ENCODE measurements at regions not wholly inside any gene's neighbourhood (a gene's known extent, or its start where the extent isn't known, plus 50 kb on each side); places are given as distances from the start of the nearest gene placed in this dataset.

DNA sequence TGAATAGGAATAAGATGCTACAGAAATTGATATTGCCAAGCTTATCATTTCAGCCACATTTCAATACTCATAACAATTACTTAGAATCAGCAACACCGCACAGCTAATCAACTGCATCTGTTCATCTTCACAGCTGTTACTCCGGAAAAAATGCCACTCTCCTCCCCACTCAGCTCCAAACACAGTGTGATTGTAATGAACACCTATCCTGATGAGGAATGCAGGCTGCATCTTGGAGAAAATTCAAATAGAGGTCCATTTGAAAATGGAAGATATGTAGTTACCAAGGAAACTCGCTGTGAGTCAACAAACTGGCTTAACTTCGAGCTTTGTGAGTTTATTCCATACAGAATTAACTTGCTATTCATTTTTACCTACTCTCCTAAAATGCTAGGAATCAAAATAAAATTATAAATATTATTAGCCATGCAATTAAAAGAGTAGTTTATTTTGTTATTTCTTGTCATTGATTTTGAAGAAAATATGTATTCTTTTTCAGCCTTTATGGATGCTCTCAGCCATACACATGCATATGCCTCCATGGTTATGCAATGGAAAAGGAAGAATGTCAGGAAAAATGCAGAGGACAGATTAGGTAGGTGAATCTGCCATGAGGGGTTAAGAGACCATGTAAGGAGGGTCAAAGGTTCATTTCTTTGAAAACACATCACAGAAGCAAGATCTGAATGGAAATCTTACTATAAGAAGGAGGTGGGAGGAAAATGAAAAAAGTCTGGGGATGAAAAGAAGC, 267.2 kb downstream of the POM121L12 start:
- TF ChIP-seq, protein P1, sequence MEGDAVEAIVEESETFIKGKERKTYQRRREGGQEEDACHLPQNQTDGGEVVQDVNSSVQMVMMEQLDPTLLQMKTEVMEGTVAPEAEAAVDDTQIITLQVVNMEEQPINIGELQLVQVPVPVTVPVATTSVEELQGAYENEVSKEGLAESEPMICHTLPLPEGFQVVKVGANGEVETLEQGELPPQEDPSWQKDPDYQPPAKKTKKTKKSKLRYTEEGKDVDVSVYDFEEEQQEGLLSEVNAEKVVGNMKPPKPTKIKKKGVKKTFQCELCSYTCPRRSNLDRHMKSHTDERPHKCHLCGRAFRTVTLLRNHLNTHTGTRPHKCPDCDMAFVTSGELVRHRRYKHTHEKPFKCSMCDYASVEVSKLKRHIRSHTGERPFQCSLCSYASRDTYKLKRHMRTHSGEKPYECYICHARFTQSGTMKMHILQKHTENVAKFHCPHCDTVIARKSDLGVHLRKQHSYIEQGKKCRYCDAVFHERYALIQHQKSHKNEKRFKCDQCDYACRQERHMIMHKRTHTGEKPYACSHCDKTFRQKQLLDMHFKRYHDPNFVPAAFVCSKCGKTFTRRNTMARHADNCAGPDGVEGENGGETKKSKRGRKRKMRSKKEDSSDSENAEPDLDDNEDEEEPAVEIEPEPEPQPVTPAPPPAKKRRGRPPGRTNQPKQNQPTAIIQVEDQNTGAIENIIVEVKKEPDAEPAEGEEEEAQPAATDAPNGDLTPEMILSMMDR (IDR thresholded peaks at IDR 0.05; ENCODE audit: unreplicated experiment), result no peak
- Mint-ChIP-seq H3K4me1 (ENCODE audit: unreplicated experiment) (no peaks in the 10 kb centered on the region), H3K27ac (ENCODE audit: unreplicated experiment) (no peak overlapping the region), H3K36me3 (ENCODE audit: low read depth, unreplicated experiment) (no peaks in the 10 kb centered on the region), H3K4me3 (ENCODE audit: unreplicated experiment) (no peak overlapping the region), H3K27me3 (ENCODE audit: unreplicated experiment) (peaks cover 4% of the 10 kb centered on the region), H3K9me3 (ENCODE audit: unreplicated experiment) (no peaks in the 10 kb centered on the region)
- no peak for DNase-seq (ENCODE audit: low spot score)

DNA sequence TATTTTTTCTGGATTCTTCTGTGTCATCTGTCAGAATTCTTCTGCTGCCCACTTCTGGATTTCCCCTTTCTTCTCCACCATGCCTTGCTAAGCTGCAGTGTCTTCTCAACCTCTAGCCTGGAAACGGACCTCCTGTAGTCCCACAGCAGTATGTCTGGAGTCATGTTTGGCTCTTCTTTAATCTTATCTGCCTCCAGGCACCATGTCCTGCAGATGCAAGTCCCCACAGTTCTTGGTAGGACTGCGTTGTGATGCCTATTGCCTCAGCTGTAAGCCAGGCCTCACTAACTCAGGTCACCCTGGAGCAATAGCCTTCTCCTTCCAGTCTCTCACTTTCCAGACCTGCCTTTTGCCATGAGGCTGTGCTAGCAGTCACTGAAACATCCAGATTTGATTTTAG, 268.3 kb downstream of the POM121L12 start:
- TF ChIP-seq, protein P1 (IDR thresholded peaks at IDR 0.05; ENCODE audit: unreplicated experiment), result no peak
- Mint-ChIP-seq H3K27me3 (ENCODE audit: unreplicated experiment) (peaks cover 4% of the 10 kb centered on the region), H3K9me3 (ENCODE audit: unreplicated experiment) (no peaks in the 10 kb centered on the region), H3K4me1 (ENCODE audit: unreplicated experiment) (no peaks in the 10 kb centered on the region), H3K27ac (ENCODE audit: unreplicated experiment) (no peak overlapping the region), H3K4me3 (ENCODE audit: unreplicated experiment) (no peak overlapping the region), H3K36me3 (ENCODE audit: low read depth, unreplicated experiment) (no peaks in the 10 kb centered on the region)
- no peak for DNase-seq (ENCODE audit: low spot score)

GRCh38 chr7:53306846-53307245, 271.4 kb downstream of the POM121L12 start:
- Mint-ChIP-seq H3K27me3 (ENCODE audit: unreplicated experiment) (peaks cover 1% of the 10 kb centered on the region), H3K27ac (ENCODE audit: unreplicated experiment) (no peak overlapping the region), H3K4me1 (ENCODE audit: unreplicated experiment) (no peaks in the 10 kb centered on the region), H3K9me3 (ENCODE audit: unreplicated experiment) (no peaks in the 10 kb centered on the region), H3K36me3 (ENCODE audit: low read depth, unreplicated experiment) (no peaks in the 10 kb centered on the region), H3K4me3 (ENCODE audit: unreplicated experiment) (no peak overlapping the region)
- DNase-seq (ENCODE audit: low spot score), result no peak
- TF ChIP-seq, protein P1 (IDR thresholded peaks at IDR 0.05; ENCODE audit: unreplicated experiment), result no peak

DNA sequence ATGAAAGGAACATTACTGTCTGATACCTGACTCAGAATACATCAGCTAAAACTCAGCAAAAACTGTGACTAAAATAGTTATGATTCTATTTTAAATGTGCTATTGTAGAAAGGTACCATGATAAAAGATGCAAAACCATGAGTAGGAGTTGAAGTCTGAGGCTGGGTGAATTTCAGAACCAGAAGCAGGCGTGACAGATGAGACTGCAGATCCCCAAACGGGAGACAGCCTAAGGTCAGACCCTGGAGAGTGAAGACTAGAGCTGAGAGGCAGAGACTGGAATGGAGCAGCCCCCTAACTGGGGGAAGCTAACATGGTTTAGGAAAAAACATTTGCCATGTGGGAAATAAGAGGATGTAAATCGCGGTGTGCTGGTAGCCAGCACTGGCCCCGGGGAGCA, 275.8 kb downstream of the POM121L12 start:
- Mint-ChIP-seq H3K4me1 (ENCODE audit: unreplicated experiment) (no peaks in the 10 kb centered on the region), H3K9me3 (ENCODE audit: unreplicated experiment) (no peaks in the 10 kb centered on the region), H3K27me3 (ENCODE audit: unreplicated experiment) (no peaks in the 10 kb centered on the region), H3K4me3 (ENCODE audit: unreplicated experiment) (no peak overlapping the region), H3K27ac (ENCODE audit: unreplicated experiment) (no peak overlapping the region), H3K36me3 (ENCODE audit: low read depth, unreplicated experiment) (no peaks in the 10 kb centered on the region)
- DNase-seq (ENCODE audit: low spot score), result no peak
- TF ChIP-seq, protein P1 (IDR thresholded peaks at IDR 0.05; ENCODE audit: unreplicated experiment), result no peak

- H3K36me3 Mint-ChIP-seq (ENCODE audit: low read depth, unreplicated experiment), result no peaks in the 10 kb centered on the region
- no peak for DNase-seq (ENCODE audit: low spot score)
- H3K4me1 Mint-ChIP-seq (ENCODE audit: unreplicated experiment), result no peaks in the 10 kb centered on the region
- TF ChIP-seq, protein P1 (IDR thresholded peaks at IDR 0.05; ENCODE audit: unreplicated experiment), result no peak
- H3K9me3 Mint-ChIP-seq (ENCODE audit: unreplicated experiment), result no peaks in the 10 kb centered on the region
- H3K27me3 Mint-ChIP-seq (ENCODE audit: unreplicated experiment), result no peaks in the 10 kb centered on the region
- no peak overlapping the region for H3K27ac Mint-ChIP-seq (ENCODE audit: unreplicated experiment)
- no peak overlapping the region for H3K4me3 Mint-ChIP-seq (ENCODE audit: unreplicated experiment)
Observed at GRCh38 chr7:53315981-53316380, 280.5 kb downstream of the POM121L12 start.

All from endothelial cell (in vitro differentiated cells).